Neuronal stem cell (in vitro differentiated cells): ENCODE measurements at regions not wholly inside any gene's neighbourhood (a gene's known extent, or its start where the extent isn't known, plus 50 kb on each side); places are given as distances from the start of the nearest gene placed in this dataset.

Experiments
- DNase-seq: peaks from one replicate; pipeline ENCODE4 v3.0.0-alpha.2; 2013; ENCODE audit warnings: low spot score
- H2AFZ ChIP-seq: one replicate; pipeline ENCODE4 v1.6.1; 2013; ENCODE audit warnings: mild to moderate bottlenecking, low read length, inconsistent platforms
- H2AK5ac ChIP-seq: 2 replicates; pipeline ENCODE4 v1.6.1; 2013; ENCODE audit warnings: low read depth, mild to moderate bottlenecking, inconsistent platforms, low read length, moderate library complexity, mixed read lengths
- H2BK120ac ChIP-seq: 2 replicates; pipeline ENCODE4 v1.6.1; 2013; ENCODE audit warnings: low read depth, mild to moderate bottlenecking, inconsistent platforms, low read length, moderate library complexity, mixed read lengths
- H2BK12ac ChIP-seq: one replicate; pipeline ENCODE4 v1.6.1; 2013; ENCODE audit warnings: low read length, inconsistent platforms
- H2BK15ac ChIP-seq: 2 replicates; pipeline ENCODE4 v1.6.1; 2013; ENCODE audit warnings: mild to moderate bottlenecking, low read length, inconsistent platforms, mixed read lengths
- H2BK5ac ChIP-seq: one replicate; pipeline ENCODE4 v1.6.1; 2013; ENCODE audit warnings: inconsistent platforms, mild to moderate bottlenecking, low read length, moderate library complexity
- H3K14ac ChIP-seq: one replicate; pipeline ENCODE4 v1.6.1; 2013; ENCODE audit warnings: low read length, inconsistent platforms
- H3K18ac ChIP-seq: 2 replicates; pipeline ENCODE4 v1.6.1; 2013; ENCODE audit warnings: low read length, inconsistent platforms
- H3K23ac ChIP-seq: 2 replicates; pipeline ENCODE4 v1.6.1; 2013; ENCODE audit warnings: low read depth, mild to moderate bottlenecking, mixed read lengths, low read length, inconsistent platforms; ENCODE audit not compliant: poor library complexity
- H3K27ac ChIP-seq: replicated peaks from 3 replicates; pipeline ENCODE4 v1.5.1; 2013; ENCODE audit warnings: low read length, inconsistent platforms
- H3K27me3 ChIP-seq, 3 experiments: 2 replicates each; pipeline ENCODE4 v1.6.1; 2013; ENCODE audit warnings: low read length in 3 of 3, mild to moderate bottlenecking in 2 of 3, inconsistent platforms in 1 of 3, low read depth in 1 of 3, mixed read lengths in 1 of 3, moderate library complexity in 1 of 3; ENCODE audit not compliant: control insufficient read depth in 3 of 3, insufficient read depth in 3 of 3
- H3K36me3 ChIP-seq, 2 donors: replicated peaks in 1 of 2; 2 replicates each; pipeline ENCODE4 v1.6.1; 2013; ENCODE audit warnings: low read length in 2 of 2; ENCODE audit not compliant: control insufficient read depth in 2 of 2, insufficient read depth in 2 of 2
- H3K4ac ChIP-seq: 2 replicates; pipeline ENCODE4 v1.6.1; 2013; ENCODE audit warnings: inconsistent platforms, mild to moderate bottlenecking, low read length, moderate library complexity
- H3K4me1 ChIP-seq, 2 donors: 1 replicate in 1 of 2; 2 replicates in 1 of 2; pipeline ENCODE4 v1.6.1; 2013; ENCODE audit warnings: low read length in 2 of 2, low read depth in 1 of 2; ENCODE audit not compliant: control insufficient read depth in 2 of 2, insufficient read depth in 1 of 2
- H3K4me2 ChIP-seq: one replicate; pipeline ENCODE4 v1.6.1; 2013; ENCODE audit warnings: mild to moderate bottlenecking, low read length, inconsistent platforms; ENCODE audit not compliant: insufficient read depth, poor library complexity, severe bottlenecking
- H3K4me3 ChIP-seq, 2 donors: 2 replicates each; pipeline ENCODE4 v1.5.1; 2013; ENCODE audit warnings: low read length in 2 of 2, mild to moderate bottlenecking in 2 of 2, inconsistent platforms in 1 of 2, moderate library complexity in 1 of 2
- H3K79me1 ChIP-seq: one replicate; pipeline ENCODE4 v1.6.1; 2013; ENCODE audit warnings: low read depth, mild to moderate bottlenecking, inconsistent platforms, low read length, moderate library complexity
- H3K9ac ChIP-seq: one replicate; pipeline ENCODE4 v1.6.1; 2013; ENCODE audit warnings: mild to moderate bottlenecking, low read depth, low read length, inconsistent platforms; ENCODE audit not compliant: poor library complexity
- H3K9me3 ChIP-seq, 2 donors: replicated peaks in 1 of 2; 2 replicates each; pipeline versions ENCODE3 to v1.6.1; 2013; ENCODE audit warnings: low read length in 2 of 2, mild to moderate bottlenecking in 2 of 2, inconsistent platforms in 1 of 2, low read depth in 1 of 2, mixed read lengths in 1 of 2, moderate library complexity in 1 of 2; ENCODE audit not compliant: control insufficient read depth in 2 of 2, insufficient read depth in 1 of 2
- H4K8ac ChIP-seq: one replicate; pipeline ENCODE4 v1.6.1; 2013; ENCODE audit warnings: low read depth, mild to moderate bottlenecking, inconsistent platforms, low read length, moderate library complexity
- H4K91ac ChIP-seq: one replicate; pipeline ENCODE4 v1.6.1; 2013; ENCODE audit warnings: low read length, low read depth, mild to moderate bottlenecking, inconsistent platforms; ENCODE audit not compliant: poor library complexity
- WGBS, 2 donors: extraction: QIAGEN DNeasy Blood & Tissue Kit; methylation state at CpG; one replicate each; pipeline ENCODE4 v1.1.7; 2013; ENCODE audit warnings: missing lambda C conversion rate in 2 of 2, mixed read lengths in 1 of 2; ENCODE audit not compliant: insufficient read length in 2 of 2, insufficient replicate concordance in 1 of 2; ENCODE audit errors: extremely low coverage in 2 of 2; 5-methylcytosine and 5-hydroxymethylcytosine counted together

DNA sequence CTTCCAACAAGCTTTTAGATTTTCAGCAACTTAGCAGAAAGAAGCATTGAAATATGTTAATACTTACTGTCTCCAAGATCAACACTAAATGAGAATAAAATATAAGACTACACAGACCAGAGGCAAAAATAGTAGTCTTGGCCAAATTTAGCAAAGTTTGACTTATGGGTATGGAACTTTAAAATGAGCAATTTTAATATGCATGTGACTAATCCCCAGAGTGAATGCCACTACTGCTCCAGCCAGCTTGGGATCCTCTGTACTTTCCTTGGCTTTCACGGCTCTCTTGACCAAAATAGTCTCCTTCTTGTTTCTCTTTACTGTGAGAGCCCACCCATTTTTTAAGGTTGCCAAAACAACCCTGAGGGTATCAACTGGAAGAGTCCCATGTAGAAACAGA lies 148.0 kb upstream of the GRIA1 start:
- no peaks in the 10 kb centered on the region for H3K27me3 ChIP-seq
- no peak overlapping the region for H4K8ac ChIP-seq
- no peak overlapping the region for H3K4ac ChIP-seq
- H3K14ac ChIP-seq, result no peak overlapping the region
- H3K4me1 ChIP-seq, result no peaks in the 10 kb centered on the region
- H3K18ac ChIP-seq, result no peak overlapping the region
- H2AFZ ChIP-seq, result no peak overlapping the region
- no peak overlapping the region for H2AK5ac ChIP-seq
- H3K36me3 ChIP-seq, result no peaks in the 10 kb centered on the region
- DNase-seq, result no peak
- H3K9ac ChIP-seq, result no peak overlapping the region
- no peak overlapping the region for H3K4me2 ChIP-seq
- H3K4me3 ChIP-seq, result no peak overlapping the region
- no peak overlapping the region for H2BK15ac ChIP-seq
- no peak overlapping the region for H3K27ac ChIP-seq
- no peaks in the 10 kb centered on the region for H3K79me1 ChIP-seq
- H2BK12ac ChIP-seq, result no peak overlapping the region
- no peak overlapping the region for H2BK5ac ChIP-seq
- no peak overlapping the region for H2BK120ac ChIP-seq
- H3K23ac ChIP-seq, result no peak overlapping the region
- no peak overlapping the region for H4K91ac ChIP-seq
- no peaks in the 10 kb centered on the region for H3K9me3 ChIP-seq
- no CpG with 5 or more reads among the region's 1 CpG for WGBS, 2 donors

- no peak overlapping the region for H2BK15ac ChIP-seq
- H4K8ac ChIP-seq, result no peak overlapping the region
- no peak overlapping the region for H2BK12ac ChIP-seq
- H3K18ac ChIP-seq, result no peak overlapping the region
- no peak overlapping the region for H3K4me3 ChIP-seq
- no peaks in the 10 kb centered on the region for H3K36me3 ChIP-seq
- no peak overlapping the region for H3K4ac ChIP-seq
- H3K79me1 ChIP-seq, result no peaks in the 10 kb centered on the region
- no peak overlapping the region for H3K4me2 ChIP-seq
- H2BK120ac ChIP-seq, result no peak overlapping the region
- no peak overlapping the region for H2AK5ac ChIP-seq
- no peak overlapping the region for H3K23ac ChIP-seq
- no peak overlapping the region for H4K91ac ChIP-seq
- peaks cover 4 to 8% of the 10 kb centered on the region in 2 donors for H3K4me1 ChIP-seq
- no peak overlapping the region for H2BK5ac ChIP-seq
- H3K27me3 ChIP-seq, result no peaks in the 10 kb centered on the region
- no peak for DNase-seq
- no CpG with 5 or more reads among the region's 1 CpG for WGBS, 2 donors
- no peak overlapping the region for H3K9ac ChIP-seq
- H2AFZ ChIP-seq, result no peak overlapping the region
- H3K9me3 ChIP-seq, result no peaks in the 10 kb centered on the region
- no peak overlapping the region for H3K27ac ChIP-seq
- no peak overlapping the region for H3K14ac ChIP-seq
These were observed 142.9 kb upstream of the GRIA1 start for GRCh38 chr5:153347611-153348010.

DNA sequence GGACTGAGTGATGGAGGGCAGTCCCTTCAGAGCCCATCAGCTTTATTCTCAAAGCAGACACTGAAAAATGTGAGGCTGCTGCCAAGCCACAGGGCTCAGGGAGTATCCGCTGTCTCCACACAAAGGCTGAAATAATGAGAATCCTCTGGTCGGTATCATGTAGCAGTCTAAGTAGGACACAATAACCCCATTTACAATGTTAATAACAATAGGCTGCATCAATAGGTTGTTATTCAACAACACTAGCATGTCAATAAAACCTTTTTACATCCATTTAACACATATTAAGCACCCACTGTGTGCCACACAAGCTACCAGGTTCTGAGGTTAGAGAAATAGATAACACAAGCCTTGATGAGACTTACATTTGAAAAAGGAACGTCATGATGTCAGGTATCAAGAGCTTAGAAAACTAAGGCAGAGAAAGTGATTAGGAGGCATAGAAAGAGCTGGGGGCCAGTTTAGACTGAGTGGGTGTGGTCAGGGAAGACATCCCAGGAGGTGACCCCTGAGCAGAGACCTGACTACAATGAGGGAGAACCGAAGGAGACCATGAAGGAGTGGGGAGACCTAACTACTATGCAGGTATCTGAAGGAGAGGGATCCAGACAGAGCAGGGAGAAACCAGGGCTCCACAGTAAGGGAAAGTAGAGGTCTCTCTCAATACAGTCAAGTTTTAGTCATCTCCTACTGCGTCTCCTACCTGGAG lies 140.1 kb upstream of the GRIA1 start:
- no peak overlapping the region for H2BK120ac ChIP-seq
- peaks cover 4 to 8% of the 10 kb centered on the region in 2 donors for H3K4me1 ChIP-seq
- no peak overlapping the region for H3K23ac ChIP-seq
- no peaks in the 10 kb centered on the region for H3K36me3 ChIP-seq
- H3K9me3 ChIP-seq, result no peaks in the 10 kb centered on the region
- H2AK5ac ChIP-seq, result no peak overlapping the region
- H3K4me3 ChIP-seq, result no peak overlapping the region
- H2AFZ ChIP-seq, result no peak overlapping the region
- H2BK5ac ChIP-seq, result no peak overlapping the region
- no peak for DNase-seq
- no peak overlapping the region for H2BK12ac ChIP-seq
- H3K4me2 ChIP-seq, result peak overlapping the region; percentile 12
- no peak overlapping the region for H3K14ac ChIP-seq
- no peak overlapping the region for H3K4ac ChIP-seq
- H3K27ac ChIP-seq, result no peak overlapping the region
- H4K8ac ChIP-seq, result no peak overlapping the region
- no peak overlapping the region for H4K91ac ChIP-seq
- H3K9ac ChIP-seq, result no peak overlapping the region
- no peak overlapping the region for H2BK15ac ChIP-seq
- H3K79me1 ChIP-seq, result no peaks in the 10 kb centered on the region
- WGBS, 2 donors, result no CpG with 5 or more reads among the region's 5 CpGs
- H3K18ac ChIP-seq, result no peak overlapping the region
- H3K27me3 ChIP-seq, result no peaks in the 10 kb centered on the region

- no peak overlapping the region for H3K23ac ChIP-seq
- H3K4ac ChIP-seq, result no peak overlapping the region
- H3K18ac ChIP-seq, result no peak overlapping the region
- no peak overlapping the region for H3K4me2 ChIP-seq
- H2AFZ ChIP-seq, result peak overlapping the region; percentile 63
- no peaks in the 10 kb centered on the region for H3K79me1 ChIP-seq
- H3K9me3 ChIP-seq, result no peaks in the 10 kb centered on the region
- no peak overlapping the region for H3K14ac ChIP-seq
- H2BK15ac ChIP-seq, result no peak overlapping the region
- H2AK5ac ChIP-seq, result no peak overlapping the region
- H4K91ac ChIP-seq, result no peak overlapping the region
- no peaks in the 10 kb centered on the region for H3K36me3 ChIP-seq
- no peak overlapping the region for H2BK120ac ChIP-seq
- H3K9ac ChIP-seq, result no peak overlapping the region
- no peak for DNase-seq
- H4K8ac ChIP-seq, result no peak overlapping the region
- H3K4me3 ChIP-seq, result no peak overlapping the region
- peaks cover 4 to 8% of the 10 kb centered on the region in 2 donors for H3K4me1 ChIP-seq
- no peaks in the 10 kb centered on the region for H3K27me3 ChIP-seq
- no peak overlapping the region for H3K27ac ChIP-seq
- no CpG with 5 or more reads among the region's 11 CpGs for WGBS, 2 donors
- no peak overlapping the region for H2BK12ac ChIP-seq
- H2BK5ac ChIP-seq, result no peak overlapping the region
These were observed 137.7 kb upstream of the GRIA1 start for GRCh38 chr5:153352685-153353219.
